ENCODE measurements at regions not wholly inside any gene's neighbourhood (a gene's known extent, or its start where the extent isn't known, plus 50 kb on each side); places are given as distances from the start of the nearest gene placed in this dataset.

DNA sequence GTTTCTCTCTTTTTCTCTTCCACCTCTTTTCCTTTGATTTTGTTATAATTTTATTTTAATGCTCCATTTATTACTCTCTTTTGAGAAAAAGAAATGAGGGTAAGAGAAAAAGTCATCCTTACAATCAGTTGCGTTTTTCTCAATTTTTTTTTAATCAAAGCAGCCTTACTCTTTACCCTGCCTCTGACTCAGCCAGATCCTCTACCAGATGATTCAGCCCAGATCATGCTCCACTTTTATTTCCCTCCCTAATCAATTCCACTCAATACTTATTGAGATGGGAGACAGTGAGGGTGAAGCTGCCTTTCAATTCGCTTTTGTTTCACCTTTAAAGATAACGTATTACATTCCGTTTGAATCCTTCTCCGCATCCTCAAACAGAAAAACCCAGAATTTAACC lies 337.9 kb downstream of the SATB2 start:
- Histone ChIP-seq H3K27ac (ENCODE audit: low read depth in 1 of 2, low read length in 2 of 2) (no peak overlapping the region), H3K9me3 (ENCODE audit: control insufficient read depth in 4 of 4, low read length in 3 of 4) (no peaks in the 10 kb centered on the region), H3K27me3 (ENCODE audit: control insufficient read depth in 4 of 4, insufficient read depth in 4 of 4, low read length in 3 of 4) (no peaks in the 10 kb centered on the region), H3K36me3 (ENCODE audit: control insufficient read depth in 4 of 4, insufficient read depth in 3 of 4, low read depth in 1 of 4, low read length in 3 of 4) (no peaks in the 10 kb centered on the region), H3K9ac (ENCODE audit: low read depth in 1 of 2, low read length in 2 of 2) (no peak overlapping the region), H3K4me1 (ENCODE audit: control insufficient read depth in 4 of 4, insufficient read depth in 4 of 4, low read length in 3 of 4) (no peaks in the 10 kb centered on the region), H3K4me3 (ENCODE audit: low read depth in 1 of 3, low read length in 3 of 3) (no peak overlapping the region)
- WGBS: 89% methylated on average over 5 of the region's 5 CpGs
- TF ChIP-seq RAD21 (IDR thresholded peaks at IDR 0.05): no peak
- TF ChIP-seq, protein P1, sequence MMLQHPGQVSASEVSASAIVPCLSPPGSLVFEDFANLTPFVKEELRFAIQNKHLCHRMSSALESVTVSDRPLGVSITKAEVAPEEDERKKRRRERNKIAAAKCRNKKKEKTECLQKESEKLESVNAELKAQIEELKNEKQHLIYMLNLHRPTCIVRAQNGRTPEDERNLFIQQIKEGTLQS (IDR thresholded peaks at IDR 0.05): no peak
- TF ChIP-seq, protein P2, sequence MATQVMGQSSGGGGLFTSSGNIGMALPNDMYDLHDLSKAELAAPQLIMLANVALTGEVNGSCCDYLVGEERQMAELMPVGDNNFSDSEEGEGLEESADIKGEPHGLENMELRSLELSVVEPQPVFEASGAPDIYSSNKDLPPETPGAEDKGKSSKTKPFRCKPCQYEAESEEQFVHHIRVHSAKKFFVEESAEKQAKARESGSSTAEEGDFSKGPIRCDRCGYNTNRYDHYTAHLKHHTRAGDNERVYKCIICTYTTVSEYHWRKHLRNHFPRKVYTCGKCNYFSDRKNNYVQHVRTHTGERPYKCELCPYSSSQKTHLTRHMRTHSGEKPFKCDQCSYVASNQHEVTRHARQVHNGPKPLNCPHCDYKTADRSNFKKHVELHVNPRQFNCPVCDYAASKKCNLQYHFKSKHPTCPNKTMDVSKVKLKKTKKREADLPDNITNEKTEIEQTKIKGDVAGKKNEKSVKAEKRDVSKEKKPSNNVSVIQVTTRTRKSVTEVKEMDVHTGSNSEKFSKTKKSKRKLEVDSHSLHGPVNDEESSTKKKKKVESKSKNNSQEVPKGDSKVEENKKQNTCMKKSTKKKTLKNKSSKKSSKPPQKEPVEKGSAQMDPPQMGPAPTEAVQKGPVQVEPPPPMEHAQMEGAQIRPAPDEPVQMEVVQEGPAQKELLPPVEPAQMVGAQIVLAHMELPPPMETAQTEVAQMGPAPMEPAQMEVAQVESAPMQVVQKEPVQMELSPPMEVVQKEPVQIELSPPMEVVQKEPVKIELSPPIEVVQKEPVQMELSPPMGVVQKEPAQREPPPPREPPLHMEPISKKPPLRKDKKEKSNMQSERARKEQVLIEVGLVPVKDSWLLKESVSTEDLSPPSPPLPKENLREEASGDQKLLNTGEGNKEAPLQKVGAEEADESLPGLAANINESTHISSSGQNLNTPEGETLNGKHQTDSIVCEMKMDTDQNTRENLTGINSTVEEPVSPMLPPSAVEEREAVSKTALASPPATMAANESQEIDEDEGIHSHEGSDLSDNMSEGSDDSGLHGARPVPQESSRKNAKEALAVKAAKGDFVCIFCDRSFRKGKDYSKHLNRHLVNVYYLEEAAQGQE (IDR thresholded peaks at IDR 0.05): no peak
- no peak for DNase-seq (ENCODE audit: low spot score)

DNA sequence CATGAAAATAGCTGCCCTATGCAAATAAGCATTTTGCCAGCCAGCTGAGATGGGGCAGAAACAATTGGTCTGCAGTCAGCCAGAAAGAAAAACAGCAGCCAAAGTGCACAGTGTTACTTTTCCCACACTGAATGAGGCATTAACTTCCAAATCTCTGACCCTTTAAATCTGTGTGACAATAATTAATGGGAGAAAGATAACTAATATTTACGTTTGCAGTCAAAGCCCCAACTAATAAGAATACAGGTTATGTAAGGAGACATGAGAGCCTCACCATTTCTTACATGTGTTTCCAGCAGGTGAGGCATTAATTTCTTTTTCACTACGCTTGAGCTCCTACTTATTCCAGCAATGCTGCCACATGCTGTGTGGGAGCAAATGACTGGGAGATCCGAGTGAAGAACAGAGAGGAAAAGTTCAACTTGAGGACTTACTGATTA lies 339.0 kb downstream of the SATB2 start:
- DNase-seq (ENCODE audit: low spot score): no peak
- Histone ChIP-seq H3K9me3 (ENCODE audit: control insufficient read depth in 4 of 4, low read length in 3 of 4) (no peaks in the 10 kb centered on the region), H3K27ac (ENCODE audit: low read depth in 1 of 2, low read length in 2 of 2) (no peak overlapping the region), H3K36me3 (ENCODE audit: control insufficient read depth in 4 of 4, insufficient read depth in 3 of 4, low read depth in 1 of 4, low read length in 3 of 4) (no peaks in the 10 kb centered on the region), H3K9ac (ENCODE audit: low read depth in 1 of 2, low read length in 2 of 2) (no peak overlapping the region), H3K27me3 (ENCODE audit: control insufficient read depth in 4 of 4, insufficient read depth in 4 of 4, low read length in 3 of 4) (no peaks in the 10 kb centered on the region), H3K4me1 (ENCODE audit: control insufficient read depth in 4 of 4, insufficient read depth in 4 of 4, low read length in 3 of 4) (no peaks in the 10 kb centered on the region), H3K4me3 (ENCODE audit: low read depth in 1 of 3, low read length in 3 of 3) (no peak overlapping the region)
- WGBS: 60% methylated on average over 3 of the region's 3 CpGs
- TF ChIP-seq, protein P2 (IDR thresholded peaks at IDR 0.05): no peak
- TF ChIP-seq HNF4A (conservative IDR thresholded peaks at IDR 0.05): no peak
- no peak for TF ChIP-seq JUND (IDR thresholded peaks at IDR 0.05)
- TF ChIP-seq, protein P3, sequence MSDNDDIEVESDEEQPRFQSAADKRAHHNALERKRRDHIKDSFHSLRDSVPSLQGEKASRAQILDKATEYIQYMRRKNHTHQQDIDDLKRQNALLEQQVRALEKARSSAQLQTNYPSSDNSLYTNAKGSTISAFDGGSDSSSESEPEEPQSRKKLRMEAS (IDR thresholded peaks at IDR 0.05): no peak
- TF ChIP-seq RAD21 (IDR thresholded peaks at IDR 0.05): no peak

DNA sequence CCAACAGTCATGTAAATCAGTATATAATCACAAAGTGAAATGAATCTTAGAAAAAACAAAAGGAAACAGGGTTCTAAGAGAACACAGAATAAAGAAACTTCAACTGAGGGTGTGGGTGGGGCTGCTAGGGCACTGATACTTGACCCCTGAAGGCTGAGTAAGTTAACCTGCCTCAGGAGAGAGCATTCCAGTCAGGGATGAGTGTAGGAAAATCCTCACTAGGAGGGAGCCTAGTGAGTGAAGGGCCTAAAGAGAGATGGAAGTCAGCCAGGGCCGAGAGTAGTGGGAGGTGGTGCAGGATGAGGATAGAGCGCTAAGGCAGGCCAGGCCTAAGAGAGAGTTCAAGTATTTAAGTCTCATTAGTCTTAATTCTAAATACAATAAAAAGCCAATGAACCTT lies 342.6 kb downstream of the SATB2 start:
- no peaks in the 10 kb centered on the region for H3K27me3 ChIP-seq (ENCODE audit: control insufficient read depth in 4 of 4, insufficient read depth in 4 of 4, low read length in 3 of 4)
- WGBS: 85% methylated on average over 2 of the region's 2 CpGs
- no peak overlapping the region for H3K9ac ChIP-seq (ENCODE audit: low read depth in 1 of 2, low read length in 2 of 2)
- H3K9me3 ChIP-seq (ENCODE audit: control insufficient read depth in 4 of 4, low read length in 3 of 4): no peaks in the 10 kb centered on the region
- H3K27ac ChIP-seq (ENCODE audit: low read depth in 1 of 2, low read length in 2 of 2): no peak overlapping the region
- no peaks in the 10 kb centered on the region for H3K36me3 ChIP-seq (ENCODE audit: control insufficient read depth in 4 of 4, insufficient read depth in 3 of 4, low read depth in 1 of 4, low read length in 3 of 4)
- no peak for DNase-seq (ENCODE audit: low spot score)
- no peaks in the 10 kb centered on the region for H3K4me1 ChIP-seq (ENCODE audit: control insufficient read depth in 4 of 4, insufficient read depth in 4 of 4, low read length in 3 of 4)
- no peak overlapping the region for H3K4me3 ChIP-seq (ENCODE audit: low read depth in 1 of 3, low read length in 3 of 3)
- TF ChIP-seq NR2F2 (IDR thresholded peaks at IDR 0.05): no peak
- TF ChIP-seq RXRA (IDR thresholded peaks at IDR 0.05): no peak
- TF ChIP-seq HNF4G (IDR thresholded peaks at IDR 0.05): no peak
- no peak for TF ChIP-seq TAF1 (conservative IDR thresholded peaks at IDR 0.05)
- TF ChIP-seq YY1 (IDR thresholded peaks at IDR 0.05): no peak
- no peak for TF ChIP-seq JUND (IDR thresholded peaks at IDR 0.05)
- no peak for TF ChIP-seq RAD21 (IDR thresholded peaks at IDR 0.05)
- TF ChIP-seq EGR1 (IDR thresholded peaks at IDR 0.05; ENCODE audit: low read depth in 2 of 2): no peak
- TF ChIP-seq, protein P1 (IDR thresholded peaks at IDR 0.05): no peak
- TF ChIP-seq, protein P2 (IDR thresholded peaks at IDR 0.05): no peak
- no peak for TF ChIP-seq FOXA2 (IDR thresholded peaks at IDR 0.05)
- no peak for TF ChIP-seq SP1 (IDR thresholded peaks at IDR 0.05)

Measured in liver (tissue), 7 donors.